ENCODE measurements at regions not wholly inside any gene's neighbourhood (a gene's known extent, or its start where the extent isn't known, plus 50 kb on each side); places are given as distances from the start of the nearest gene placed in this dataset.
"Not testable (repeated sequence)": the region's sequence is repeated elsewhere in the genome, so short reads cannot be mapped to it uniquely, and the experiment has no call there.

- Mint-ChIP-seq H3K9me3 (ENCODE audit: insufficient read depth) (no peaks in the 10 kb centered on the region), H3K27ac (no peak overlapping the region), H3K4me3 (no peak overlapping the region), H3K4me1 (ENCODE audit: low read depth) (no peaks in the 10 kb centered on the region), H3K36me3 (ENCODE audit: low read depth) (no peaks in the 10 kb centered on the region), H3K27me3 (ENCODE audit: low read depth) (no peaks in the 10 kb centered on the region)
- ChIA-PET POLR2A (no interaction called here), CTCF (no interaction called here)
- DNase-seq (no peak), ATAC-seq (no peak)
Measured at GRCh38 chr13:37984357-37984756, 114.8 kb upstream of the TRPC4 start.

GRCh38 chr13:37981932-37982331 lies 112.4 kb upstream of the TRPC4 start:
- Mint-ChIP-seq H3K4me1 (ENCODE audit: low read depth) (no peaks in the 10 kb centered on the region), H3K27ac (no peak overlapping the region), H3K27me3 (ENCODE audit: low read depth) (no peaks in the 10 kb centered on the region), H3K9me3 (ENCODE audit: insufficient read depth) (peaks cover 6% of the 10 kb centered on the region), H3K36me3 (ENCODE audit: low read depth) (no peaks in the 10 kb centered on the region), H3K4me3 (no peak overlapping the region)
- POLR2A ChIA-PET: no interaction called here
- CTCF ChIA-PET: no interaction called here
- ATAC-seq (no peak), DNase-seq (no peak)

GRCh38 chr13:37978680-37979079 lies 109.1 kb upstream of the TRPC4 start:
- H3K4me3 Mint-ChIP-seq: no peak overlapping the region
- peaks cover 6% of the 10 kb centered on the region for H3K9me3 Mint-ChIP-seq (ENCODE audit: insufficient read depth)
- no peaks in the 10 kb centered on the region for H3K27me3 Mint-ChIP-seq (ENCODE audit: low read depth)
- ATAC-seq: no peak
- H3K36me3 Mint-ChIP-seq (ENCODE audit: low read depth): no peaks in the 10 kb centered on the region
- ChIA-PET POLR2A (no interaction called here), CTCF (no interaction called here)
- H3K4me1 Mint-ChIP-seq (ENCODE audit: low read depth): no peaks in the 10 kb centered on the region
- DNase-seq: no peak
- no peak overlapping the region for H3K27ac Mint-ChIP-seq

- no peaks in the 10 kb centered on the region for H3K4me1 Mint-ChIP-seq (ENCODE audit: low read depth)
- ChIA-PET CTCF (no interaction called here), POLR2A (no interaction called here)
- no peaks in the 10 kb centered on the region for H3K9me3 Mint-ChIP-seq (ENCODE audit: insufficient read depth)
- H3K4me3 Mint-ChIP-seq: no peak overlapping the region
- DNase-seq (no peak), ATAC-seq (no peak)
- no peaks in the 10 kb centered on the region for H3K36me3 Mint-ChIP-seq (ENCODE audit: low read depth)
- no peaks in the 10 kb centered on the region for H3K27me3 Mint-ChIP-seq (ENCODE audit: low read depth)
- H3K27ac Mint-ChIP-seq: no peak overlapping the region
Measured at GRCh38 chr13:37968555-37968954, 99.0 kb upstream of the TRPC4 start.

- H3K9me3 Mint-ChIP-seq (ENCODE audit: insufficient read depth): no peaks in the 10 kb centered on the region
- no peak overlapping the region for H3K27ac Mint-ChIP-seq
- no peaks in the 10 kb centered on the region for H3K36me3 Mint-ChIP-seq (ENCODE audit: low read depth)
- CTCF ChIA-PET: no interaction called here
- no peaks in the 10 kb centered on the region for H3K4me1 Mint-ChIP-seq (ENCODE audit: low read depth)
- DNase-seq: no peak
- no peak overlapping the region for H3K4me3 Mint-ChIP-seq
- ATAC-seq: no peak
- no peaks in the 10 kb centered on the region for H3K27me3 Mint-ChIP-seq (ENCODE audit: low read depth)
- POLR2A ChIA-PET: no interaction called here
Measured at GRCh38 chr13:37966266-37966665, 96.7 kb upstream of the TRPC4 start.

- CTCF ChIA-PET: no interaction called here
- Mint-ChIP-seq H3K4me3 (no peak overlapping the region), H3K27me3 (ENCODE audit: low read depth) (no peaks in the 10 kb centered on the region), H3K4me1 (ENCODE audit: low read depth) (no peaks in the 10 kb centered on the region), H3K27ac (no peak overlapping the region), H3K9me3 (ENCODE audit: insufficient read depth) (no peaks in the 10 kb centered on the region), H3K36me3 (ENCODE audit: low read depth) (no peaks in the 10 kb centered on the region)
- no peak for ATAC-seq
- POLR2A ChIA-PET: no interaction called here
- no peak for DNase-seq
Measured at GRCh38 chr13:37960427-37960826, 90.9 kb upstream of the TRPC4 start.

GRCh38 chr13:37959284-37959683 lies 89.7 kb upstream of the TRPC4 start:
- no peak for ATAC-seq
- Mint-ChIP-seq H3K4me3 (no peak overlapping the region), H3K27me3 (ENCODE audit: low read depth) (no peaks in the 10 kb centered on the region), H3K27ac (no peak overlapping the region), H3K9me3 (ENCODE audit: insufficient read depth) (no peaks in the 10 kb centered on the region), H3K4me1 (ENCODE audit: low read depth) (no peaks in the 10 kb centered on the region), H3K36me3 (ENCODE audit: low read depth) (no peaks in the 10 kb centered on the region)
- ChIA-PET CTCF (no interaction called here), POLR2A (no interaction called here)
- no peak for DNase-seq

GRCh38 chr13:37956536-37956935 lies 87.0 kb upstream of the TRPC4 start:
- Mint-ChIP-seq H3K4me3 (no peak overlapping the region), H3K4me1 (ENCODE audit: low read depth) (no peaks in the 10 kb centered on the region), H3K36me3 (ENCODE audit: low read depth) (no peaks in the 10 kb centered on the region), H3K27me3 (ENCODE audit: low read depth) (no peaks in the 10 kb centered on the region), H3K27ac (no peak overlapping the region), H3K9me3 (ENCODE audit: insufficient read depth) (no peaks in the 10 kb centered on the region)
- POLR2A ChIA-PET: no interaction called here
- ATAC-seq: no peak
- DNase-seq: no peak
- CTCF ChIA-PET: no interaction called here

- H3K9me3 Mint-ChIP-seq (ENCODE audit: insufficient read depth); DNase-seq; H3K27ac Mint-ChIP-seq; POLR2A ChIA-PET; H3K27me3 Mint-ChIP-seq (ENCODE audit: low read depth); CTCF ChIA-PET; H3K4me3 Mint-ChIP-seq; H3K4me1 Mint-ChIP-seq (ENCODE audit: low read depth); H3K36me3 Mint-ChIP-seq (ENCODE audit: low read depth); ATAC-seq: not testable (repeated sequence)
Measured at GRCh38 chr13:37954597-37954996, 85.0 kb upstream of the TRPC4 start.

GRCh38 chr13:37954191-37954590 lies 84.6 kb upstream of the TRPC4 start:
- Mint-ChIP-seq H3K9me3 (ENCODE audit: insufficient read depth) (peaks cover 3% of the 10 kb centered on the region), H3K4me1 (ENCODE audit: low read depth) (no peaks in the 10 kb centered on the region), H3K27ac (no peak overlapping the region), H3K36me3 (ENCODE audit: low read depth) (no peaks in the 10 kb centered on the region), H3K27me3 (ENCODE audit: low read depth) (no peaks in the 10 kb centered on the region), H3K4me3 (no peak overlapping the region)
- DNase-seq: no peak
- ChIA-PET CTCF (no interaction called here), POLR2A (no interaction called here)
- ATAC-seq: no peak

- CTCF ChIA-PET: no interaction called here
- POLR2A ChIA-PET: no interaction called here
- peaks cover 4% of the 10 kb centered on the region for H3K9me3 Mint-ChIP-seq (ENCODE audit: insufficient read depth)
Measured at GRCh38 chr13:37953696-37954095, 84.1 kb upstream of the TRPC4 start.

GRCh38 chr13:37950016-37950415 lies 80.4 kb upstream of the TRPC4 start:
- no peak overlapping the region for H3K4me3 Mint-ChIP-seq
- no peaks in the 10 kb centered on the region for H3K27me3 Mint-ChIP-seq (ENCODE audit: low read depth)

More at GRCh38 chr13:37953696-37954095, 84.1 kb upstream of the TRPC4 start:
- Mint-ChIP-seq H3K27me3 (ENCODE audit: low read depth) (no peaks in the 10 kb centered on the region), H3K27ac (no peak overlapping the region), H3K4me3 (no peak overlapping the region), H3K4me1 (ENCODE audit: low read depth) (no peaks in the 10 kb centered on the region), H3K36me3 (ENCODE audit: low read depth) (no peaks in the 10 kb centered on the region)
- DNase-seq: no peak
- ATAC-seq: no peak

GRCh38 chr13:37947419-37948140 lies 78.0 kb upstream of the TRPC4 start:
- ChIA-PET POLR2A (no interaction called here), CTCF (interaction anchor here (1.0 kb wide), 1 partner anchor 31 kb away, joined by 3 read pairs; no protein-coding TSS in a partner anchor)
- no peaks in the 10 kb centered on the region for H3K4me1 Mint-ChIP-seq (ENCODE audit: low read depth)
- no peak overlapping the region for H3K4me3 Mint-ChIP-seq
- H3K9me3 Mint-ChIP-seq (ENCODE audit: insufficient read depth): peaks cover 14% of the 10 kb centered on the region
- no peak for DNase-seq
- no peaks in the 10 kb centered on the region for H3K36me3 Mint-ChIP-seq (ENCODE audit: low read depth)
- ATAC-seq: no peak
- H3K27ac Mint-ChIP-seq: no peak overlapping the region
- H3K27me3 Mint-ChIP-seq (ENCODE audit: low read depth): no peaks in the 10 kb centered on the region

More at GRCh38 chr13:37950016-37950415, 80.4 kb upstream of the TRPC4 start:
- Mint-ChIP-seq H3K9me3 (ENCODE audit: insufficient read depth) (peaks cover 9% of the 10 kb centered on the region), H3K36me3 (ENCODE audit: low read depth) (no peaks in the 10 kb centered on the region), H3K4me1 (ENCODE audit: low read depth) (no peaks in the 10 kb centered on the region), H3K27ac (no peak overlapping the region)
- no peak for DNase-seq
- CTCF ChIA-PET: no interaction called here
- no peak for ATAC-seq
- POLR2A ChIA-PET: no interaction called here

Data from activated CD8-positive, alpha-beta T cell treated with anti-CD3 and anti-CD28 coated beads, Interleukin-2, amount 10 ng/mL, durations not matched to agents 7 days and 5 days (primary cell).